GM12874 (cell line): ENCODE measurements at regions not wholly inside any gene's neighbourhood (a gene's known extent, or its start where the extent isn't known, plus 50 kb on each side); places are given as distances from the start of the nearest gene placed in this dataset.

Experiments
- CTCF ChIP-seq: IDR thresholded peaks from 2 replicates; pipeline ENCODE4 v1.5.1; 2011; ENCODE audit warnings: low read depth, mild to moderate bottlenecking, control low read depth, low read length, moderate library complexity; ENCODE audit not compliant: insufficient read depth

DNA sequence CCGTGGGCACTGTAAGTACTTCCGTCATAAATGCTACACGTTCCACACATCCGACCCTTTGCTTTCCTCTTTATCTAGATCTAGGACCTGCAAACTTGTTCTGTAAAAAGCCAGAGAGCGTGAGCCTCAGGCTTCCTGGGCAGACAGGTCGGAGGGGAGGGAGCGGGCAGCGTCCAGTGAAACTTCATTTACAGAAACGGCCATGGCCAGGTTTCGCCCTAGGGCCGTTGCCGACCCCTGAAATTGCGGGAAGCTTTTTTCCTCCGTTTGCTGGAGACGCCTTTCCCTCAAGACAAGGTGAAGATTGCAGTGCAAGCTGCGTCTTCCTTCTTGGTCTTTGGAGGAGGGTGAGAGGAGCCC is 155.4 kb downstream of the DLL1 start:
- no peak for TF ChIP-seq CTCF

DNA sequence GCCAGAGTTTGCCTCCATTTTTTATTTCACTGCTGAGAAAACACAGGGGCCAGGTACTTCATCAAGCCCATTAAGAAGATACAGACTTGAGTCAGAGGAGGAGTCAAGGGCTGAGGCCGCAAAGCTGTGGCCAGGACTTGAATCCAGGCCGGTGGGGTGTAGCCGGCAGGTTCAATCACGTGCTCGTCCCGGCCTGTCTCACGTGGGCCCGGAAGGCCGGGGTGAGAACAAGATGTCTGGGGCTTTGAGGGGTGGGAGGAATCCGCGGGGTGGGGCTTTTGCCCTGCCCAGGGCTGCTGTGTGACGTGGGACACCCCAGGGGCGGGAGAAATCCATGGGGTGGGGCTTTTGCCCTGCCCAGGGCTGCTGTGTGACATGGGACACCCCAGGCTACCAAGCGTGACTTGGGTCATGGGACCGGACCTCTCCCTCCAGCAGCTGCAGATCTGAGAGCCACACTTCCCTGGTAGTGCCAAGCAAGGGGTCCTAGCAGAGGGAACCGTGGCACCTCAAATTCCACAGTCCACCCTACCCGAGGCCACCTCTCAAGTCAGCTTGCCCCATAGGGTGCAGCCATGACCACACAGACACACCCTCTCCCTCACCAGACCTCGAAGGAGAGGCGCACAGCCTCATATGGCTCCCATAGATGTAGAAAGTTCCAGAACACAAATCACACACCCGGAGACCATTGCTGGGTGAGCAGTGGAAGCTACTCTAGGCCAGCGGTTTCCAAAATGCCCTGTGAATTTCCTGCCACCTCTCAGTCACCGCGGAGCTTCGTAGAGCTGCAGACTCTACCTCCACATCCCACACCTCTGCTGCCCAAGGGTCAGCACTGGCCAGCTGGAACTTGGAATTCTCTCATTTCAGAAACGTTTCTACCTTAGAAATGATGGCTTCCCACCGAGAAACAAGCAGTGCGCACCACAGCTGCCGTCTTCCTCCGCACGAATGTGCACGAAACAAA is 156.1 kb downstream of the DLL1 start:
- TF ChIP-seq CTCF: no peak

DNA sequence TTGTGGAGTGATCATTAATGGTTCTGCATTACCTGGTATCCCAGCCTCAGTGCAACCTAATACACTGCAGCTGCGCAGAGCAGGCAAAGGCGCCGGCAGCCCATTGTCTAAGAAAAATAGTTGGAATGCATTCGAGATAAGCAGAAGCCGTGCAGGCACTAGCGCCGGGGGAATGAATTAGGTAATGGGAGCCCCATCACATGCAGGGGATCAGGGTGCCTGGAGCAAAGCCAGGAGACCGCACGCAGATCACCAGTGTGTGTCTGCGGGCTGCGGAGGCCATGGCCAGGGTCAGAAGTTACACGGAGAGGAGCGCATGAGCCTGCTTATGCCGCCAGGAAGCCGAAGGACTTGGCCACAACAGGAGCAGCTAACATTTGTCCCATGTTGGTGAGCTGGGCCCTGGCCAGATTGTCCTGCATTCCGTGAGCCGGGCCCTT is 156.8 kb downstream of the DLL1 start:
- no peak for TF ChIP-seq CTCF

DNA sequence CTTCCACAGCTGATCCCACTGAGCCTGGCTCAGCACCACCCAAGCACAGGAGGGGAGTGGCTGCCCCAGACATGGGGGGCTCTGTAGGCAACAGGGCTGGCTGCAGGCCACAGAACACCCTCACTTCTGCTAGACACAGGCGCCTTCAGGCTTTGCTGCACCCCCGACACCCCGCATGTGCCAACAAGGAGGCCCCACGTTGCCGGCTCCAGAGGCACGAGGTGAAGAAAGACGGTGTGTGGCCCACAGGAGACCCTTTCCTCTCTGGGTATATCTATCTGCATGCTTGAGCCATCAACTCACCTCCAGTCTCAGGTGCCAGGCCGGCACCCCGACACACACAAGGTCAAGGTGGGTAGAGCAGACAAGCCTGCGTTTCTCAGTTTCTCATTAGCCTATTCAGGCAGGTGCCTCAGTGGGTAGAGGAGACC is 158.3 kb downstream of the DLL1 start:
- TF ChIP-seq CTCF: no peak

GRCh38 chr6:170132011-170132521 is 158.8 kb downstream of the DLL1 start:
- no peak for TF ChIP-seq CTCF

DNA sequence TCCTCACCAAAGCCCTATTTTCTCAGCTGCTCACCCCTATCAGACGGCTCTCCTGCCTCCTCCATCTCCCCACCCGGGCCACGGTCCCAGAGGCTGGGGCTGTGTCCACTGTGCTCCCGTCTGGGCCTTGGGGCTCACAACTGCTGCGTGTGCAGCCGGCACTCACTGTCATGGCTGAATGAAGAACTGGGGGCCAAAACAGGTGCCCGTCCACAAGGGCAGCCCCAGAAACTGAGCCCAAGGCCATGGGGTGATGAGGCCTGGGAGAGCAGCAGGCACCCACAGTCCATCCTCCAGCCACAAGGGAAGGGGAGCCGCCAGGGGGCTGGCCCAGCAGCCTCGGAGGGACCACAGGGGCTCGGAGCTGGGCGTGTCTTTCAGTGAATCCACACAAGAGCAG is 159.5 kb downstream of the DLL1 start:
- TF ChIP-seq CTCF: no peak

- no peak for TF ChIP-seq CTCF
Measured at GRCh38 chr6:170130771-170131241, 160.1 kb downstream of the DLL1 start.
